ENCODE measurements at regions not wholly inside any gene's neighbourhood (a gene's known extent, or its start where the extent isn't known, plus 50 kb on each side); places are given as distances from the start of the nearest gene placed in this dataset.

DNA sequence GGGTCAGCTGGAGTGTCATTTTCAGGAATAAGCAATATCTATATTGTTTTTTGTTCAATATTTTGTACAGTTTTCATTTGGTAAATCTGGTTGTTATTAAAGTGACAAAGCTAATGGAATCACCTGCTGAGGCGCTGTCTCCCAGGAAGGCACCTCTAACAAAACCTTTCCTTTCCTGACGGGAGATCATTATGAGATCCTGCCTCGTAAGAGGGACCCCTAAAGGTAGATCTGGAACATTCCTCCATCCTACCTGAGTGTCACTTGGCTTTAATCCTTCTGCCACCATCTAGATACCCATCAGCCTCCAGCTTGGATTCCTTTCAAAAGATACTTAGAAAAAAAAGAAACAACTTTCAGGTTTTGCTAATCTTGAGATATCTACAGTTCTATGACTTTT, 157.7 kb downstream of the FAT3 start:
- TF ChIP-seq EZH2 (conservative IDR thresholded peaks at IDR 0.05; ENCODE audit: low read depth, low read length) (no peak), RXRA (CRISPR knock-in tag; IDR thresholded peaks at IDR 0.05) (no peak), POLR2A (IDR thresholded peaks at IDR 0.05; ENCODE audit: insufficient read depth in 1 of 2, low read depth in 2 of 2, low read length in 2 of 2) (no peak), ZBTB8A (CRISPR knock-in tag; IDR thresholded peaks at IDR 0.05; ENCODE audit: borderline replicate concordance, low read depth) (no peak), NKX3-1 (CRISPR knock-in tag; IDR thresholded peaks at IDR 0.05) (no peak), THYN1 (CRISPR knock-in tag; IDR thresholded peaks at IDR 0.05; ENCODE audit: borderline replicate concordance, low read depth) (no peak), TBL1XR1 (IDR thresholded peaks at IDR 0.05; ENCODE audit: borderline replicate concordance, low read length, partially characterized antibody) (no peak)
- TF ChIP-seq, protein P1, sequence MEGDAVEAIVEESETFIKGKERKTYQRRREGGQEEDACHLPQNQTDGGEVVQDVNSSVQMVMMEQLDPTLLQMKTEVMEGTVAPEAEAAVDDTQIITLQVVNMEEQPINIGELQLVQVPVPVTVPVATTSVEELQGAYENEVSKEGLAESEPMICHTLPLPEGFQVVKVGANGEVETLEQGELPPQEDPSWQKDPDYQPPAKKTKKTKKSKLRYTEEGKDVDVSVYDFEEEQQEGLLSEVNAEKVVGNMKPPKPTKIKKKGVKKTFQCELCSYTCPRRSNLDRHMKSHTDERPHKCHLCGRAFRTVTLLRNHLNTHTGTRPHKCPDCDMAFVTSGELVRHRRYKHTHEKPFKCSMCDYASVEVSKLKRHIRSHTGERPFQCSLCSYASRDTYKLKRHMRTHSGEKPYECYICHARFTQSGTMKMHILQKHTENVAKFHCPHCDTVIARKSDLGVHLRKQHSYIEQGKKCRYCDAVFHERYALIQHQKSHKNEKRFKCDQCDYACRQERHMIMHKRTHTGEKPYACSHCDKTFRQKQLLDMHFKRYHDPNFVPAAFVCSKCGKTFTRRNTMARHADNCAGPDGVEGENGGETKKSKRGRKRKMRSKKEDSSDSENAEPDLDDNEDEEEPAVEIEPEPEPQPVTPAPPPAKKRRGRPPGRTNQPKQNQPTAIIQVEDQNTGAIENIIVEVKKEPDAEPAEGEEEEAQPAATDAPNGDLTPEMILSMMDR (CRISPR knock-in tag; IDR thresholded peaks at IDR 0.05), result no peak
- TF ChIP-seq, protein P2, sequence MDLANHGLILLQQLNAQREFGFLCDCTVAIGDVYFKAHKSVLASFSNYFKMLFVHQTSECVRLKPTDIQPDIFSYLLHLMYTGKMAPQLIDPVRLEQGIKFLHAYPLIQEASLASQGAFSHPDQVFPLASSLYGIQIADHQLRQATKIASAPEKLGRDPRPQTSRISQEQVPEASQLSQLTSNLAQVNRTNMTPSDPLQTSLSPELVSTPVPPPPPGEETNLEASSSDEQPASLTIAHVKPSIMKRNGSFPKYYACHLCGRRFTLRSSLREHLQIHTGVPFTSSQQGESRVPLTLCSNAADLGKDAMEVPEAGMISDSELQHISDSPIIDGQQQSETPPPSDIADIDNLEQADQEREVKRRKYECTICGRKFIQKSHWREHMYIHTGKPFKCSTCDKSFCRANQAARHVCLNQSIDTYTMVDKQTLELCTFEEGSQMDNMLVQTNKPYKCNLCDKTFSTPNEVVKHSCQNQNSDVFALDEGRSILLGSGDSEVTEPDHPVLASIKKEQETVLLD (CRISPR knock-in tag; IDR thresholded peaks at IDR 0.05; ENCODE audit: low read depth), result no peak
- TF ChIP-seq, protein P3, sequence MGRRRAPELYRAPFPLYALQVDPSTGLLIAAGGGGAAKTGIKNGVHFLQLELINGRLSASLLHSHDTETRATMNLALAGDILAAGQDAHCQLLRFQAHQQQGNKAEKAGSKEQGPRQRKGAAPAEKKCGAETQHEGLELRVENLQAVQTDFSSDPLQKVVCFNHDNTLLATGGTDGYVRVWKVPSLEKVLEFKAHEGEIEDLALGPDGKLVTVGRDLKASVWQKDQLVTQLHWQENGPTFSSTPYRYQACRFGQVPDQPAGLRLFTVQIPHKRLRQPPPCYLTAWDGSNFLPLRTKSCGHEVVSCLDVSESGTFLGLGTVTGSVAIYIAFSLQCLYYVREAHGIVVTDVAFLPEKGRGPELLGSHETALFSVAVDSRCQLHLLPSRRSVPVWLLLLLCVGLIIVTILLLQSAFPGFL (CRISPR knock-in tag; IDR thresholded peaks at IDR 0.05), result no peak
